K562 (cell line): ENCODE measurements at regions not wholly inside any gene's neighbourhood (a gene's known extent, or its start where the extent isn't known, plus 50 kb on each side); places are given as distances from the start of the nearest gene placed in this dataset.

Experiments
- ATAC-seq: fragments of 200-7000 bp; cut with Tn5 transposase; 3 replicates; pipeline ENCODE4 v1.9.1; 2020; ENCODE audit warnings: moderate library complexity
- BruUV-seq: library from RNA; stranded (reverse); fragments of 400-500 nt; replicated peaks from 2 replicates; lab custom pipeline; 2021; lab: Mats Ljungman, UMichigan
- CTCF ChIA-PET: fragments of 300-600 bp; formaldehyde crosslinking; extraction: SDS; loops from one replicate; lab custom pipeline; 2021; ENCODE audit warnings: low intra/inter-chr PET ratio; lab: Yijun Ruan, JAX
- POLR2A ChIA-PET: fragments of 300-600, 350-650 bp; sonication (Branson Sonifier 250); formaldehyde crosslinking; extraction: SDS; loops from one replicate; lab custom pipeline; 2021; ENCODE audit warnings: antibody characterized with exemption, inconsistent platforms; lab: Yijun Ruan, JAX
- DNase-seq, 4 experiments: peaks; one replicate each; pipeline versions ENCODE4 v3.0.0 to v3.0.0-alpha.2; 2011 to 2018; ENCODE audit warnings: low spot score in 3 of 4, mixed read lengths in 3 of 4; ENCODE audit errors: extremely low read depth in 1 of 4
- FAIRE-seq: peaks from 2 replicates; lab custom pipeline; 2011; peaks lifted over from hg19 to GRCh38; lab: Jason Lieb, UNC
- H2AFZ ChIP-seq: 2 replicates; pipeline ENCODE4 v1.6.0; 2011; ENCODE audit warnings: low read depth, low read length, control low read depth, inconsistent platforms
- H3K27ac ChIP-seq: fragments of 200-600 bp; 3 replicates; pipeline ENCODE4 v1.8.0; 2011; ENCODE audit warnings: low read depth, mild to moderate bottlenecking, control low read depth, inconsistent platforms, low read length, moderate library complexity, mixed read lengths; ENCODE audit errors: extremely low read depth
- H3K27me3 ChIP-seq, 2 experiments: fragments of 300-600 bp in 1 of 2; 2 replicates in 1 of 2; 3 replicates in 1 of 2; pipeline versions ENCODE4 v1.6.0 to v1.8.0; 2011; ENCODE audit warnings: inconsistent platforms in 2 of 2, low read length in 2 of 2, mild to moderate bottlenecking in 1 of 2, mixed read lengths in 1 of 2, moderate library complexity in 1 of 2; ENCODE audit not compliant: control insufficient read depth in 2 of 2, insufficient read depth in 2 of 2
- H3K36me3 ChIP-seq: fragments of 300-600 bp; 3 replicates; pipeline ENCODE4 v1.8.0; 2011; ENCODE audit warnings: mild to moderate bottlenecking, low read length, inconsistent platforms; ENCODE audit not compliant: control insufficient read depth, insufficient read depth
- H3K4me1 ChIP-seq, 2 experiments: fragments of 200-600 bp in 1 of 2; replicated peaks in 1 of 2; 2 replicates in 1 of 2; 3 replicates in 1 of 2; pipeline versions ENCODE4 v1.5.1 to v1.8.0; 2011; ENCODE audit warnings: inconsistent platforms in 2 of 2, low read length in 2 of 2, mild to moderate bottlenecking in 1 of 2, mixed read lengths in 1 of 2, moderate library complexity in 1 of 2; ENCODE audit not compliant: control insufficient read depth in 2 of 2, insufficient read depth in 2 of 2
- H3K4me2 ChIP-seq: 2 replicates; pipeline ENCODE4 v1.6.1; 2011; ENCODE audit warnings: low read length, control low read depth, inconsistent platforms, mixed read lengths; ENCODE audit not compliant: insufficient read depth
- H3K4me3 ChIP-seq: fragments of 200-600 bp; sonication (generic), shearing (Covaris generic); 2 replicates; pipeline ENCODE4 v1.5.1; 2016; ENCODE audit warnings: control low read depth, inconsistent platforms
- H3K79me2 ChIP-seq: fragments of 200-600 bp; 3 replicates; pipeline ENCODE4 v1.8.0; 2011; ENCODE audit warnings: low read length, inconsistent platforms; ENCODE audit not compliant: control insufficient read depth, insufficient read depth
- H3K9ac ChIP-seq, 2 experiments: 2 replicates each; pipeline versions ENCODE4 v1.6.0 to v1.6.1; 2011; ENCODE audit warnings: low read depth in 2 of 2, low read length in 2 of 2, control low read depth in 1 of 2, inconsistent platforms in 1 of 2, mild to moderate bottlenecking in 1 of 2, mixed read lengths in 1 of 2; ENCODE audit not compliant: insufficient read depth in 1 of 2
- H3K9me1 ChIP-seq: one replicate; pipeline ENCODE4 v1.6.0; 2011; ENCODE audit warnings: inconsistent platforms, mild to moderate bottlenecking, low read length, moderate library complexity; ENCODE audit not compliant: control insufficient read depth, insufficient read depth
- H3K9me3 ChIP-seq: replicated peaks from 2 replicates; pipeline ENCODE4 v1.5.1; 2011; ENCODE audit warnings: low read depth, low read length, inconsistent platforms; ENCODE audit not compliant: control insufficient read depth, insufficient read depth
- H4K20me1 ChIP-seq: replicated peaks from 2 replicates; pipeline ENCODE4 v1.6.1; 2011; ENCODE audit warnings: low read length, inconsistent platforms, mixed read lengths; ENCODE audit not compliant: control insufficient read depth, insufficient read depth
- BRD9 ChIP-seq: fragments of 450-650 bp; IDR thresholded peaks from 2 replicates; pipeline ENCODE4 v1.6.1; 2018; ENCODE audit warnings: low read depth; ENCODE audit not compliant: partially characterized antibody
- MAFK ChIP-seq: IDR thresholded peaks from 2 replicates; pipeline ENCODE4 v1.6.1; 2011; ENCODE audit warnings: low read length, improper control_type of control experiment
- PCBP2 ChIP-seq: fragments of 200-400 bp; formaldehyde crosslinking; IDR thresholded peaks from 2 replicates; pipeline ENCODE4 v1.6.1; 2018; ENCODE audit warnings: low read length, low read depth, mild to moderate bottlenecking, moderate library complexity; ENCODE audit not compliant: poor library complexity, severe bottlenecking
- SNRNP70 ChIP-seq: fragments of 200-400 bp; formaldehyde crosslinking; optimal IDR thresholded peaks from 2 replicates; pipeline ENCODE3; 2017; ENCODE audit warnings: low read depth, low read length
- TAF1 ChIP-seq: IDR thresholded peaks from 2 replicates; pipeline ENCODE4 v1.6.1; 2011; ENCODE audit warnings: mild to moderate bottlenecking, low read length, moderate library complexity; ENCODE audit not compliant: insufficient read depth, control insufficient read depth, severe bottlenecking; ENCODE audit errors: extremely low read depth
- ZFP36 ChIP-seq: fragments of 150-350 bp; IDR thresholded peaks from 2 replicates; pipeline ENCODE4 v1.6.1; 2018; ENCODE audit warnings: low read length, low read depth; ENCODE audit not compliant: partially characterized antibody
- WGBS: fragments of 100-300 bp; shearing (Covaris generic); methylation state at CpG from one replicate; pipeline ENCODE4 v1.1.6; 2016; ENCODE audit warnings: low coverage, mixed read lengths; ENCODE audit not compliant: insufficient coverage; ENCODE audit errors: missing lambda C conversion rate; 5-methylcytosine and 5-hydroxymethylcytosine counted together
- in situ Hi-C: fragments of 300-500 bp; cut with MboI; formaldehyde crosslinking; loops from 4 replicates; pipeline ENCODE4 v1.15.0; 2018; ENCODE audit warnings: inconsistent platforms, mixed read lengths
- intact Hi-C: fragments of 100-400 bp; cut with micrococcal nuclease; formaldehyde crosslinking; loops from 2 replicates; pipeline ENCODE4 v1.14.2; 2022

DNA sequence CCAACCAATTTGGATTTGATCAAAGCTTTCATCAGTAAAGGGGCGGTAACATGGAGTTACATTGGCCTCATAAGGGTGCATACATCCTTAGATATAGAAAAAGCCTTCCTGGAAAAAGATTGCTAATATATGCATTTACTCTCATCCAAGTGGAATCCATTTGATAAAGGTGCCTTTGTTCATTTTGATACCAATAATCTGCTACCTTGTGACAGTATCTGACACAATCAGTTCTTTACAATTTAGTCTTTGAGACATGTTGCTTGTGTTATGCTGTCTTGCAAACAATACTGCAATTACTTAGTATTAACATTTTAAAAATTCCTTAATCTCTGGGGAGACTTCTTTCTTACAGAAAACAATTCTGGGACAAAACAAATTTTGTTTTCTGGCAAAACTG, 654.4 kb upstream of the SLC35B3 start:
- H3K79me2 ChIP-seq, result no peaks in the 10 kb centered on the region
- no peaks in the 10 kb centered on the region for H4K20me1 ChIP-seq
- H3K4me1 ChIP-seq, result no peaks in the 10 kb centered on the region
- H3K4me3 ChIP-seq, result no peak overlapping the region
- H3K27ac ChIP-seq, result no peak overlapping the region
- no peak for DNase-seq
- H3K9me1 ChIP-seq, result no peaks in the 10 kb centered on the region
- BruUV-seq, result no TSS peak
- H2AFZ ChIP-seq, result no peak overlapping the region
- no peak overlapping the region for H3K4me2 ChIP-seq
- no peak for ATAC-seq
- no peak for TF ChIP-seq SNRNP70
- no peaks in the 10 kb centered on the region for H3K9me3 ChIP-seq
- no peak overlapping the region for H3K9ac ChIP-seq
- no peaks in the 10 kb centered on the region for H3K36me3 ChIP-seq
- intact Hi-C loops, result no loop called here
- no peaks in the 10 kb centered on the region for H3K27me3 ChIP-seq
- in situ Hi-C loops, result no loop called here
- ChIA-PET CTCF (no interaction called here), POLR2A (no interaction called here)
- WGBS, result 0% methylated on average over 1 of the region's 1 CpG
- no peak for FAIRE-seq

DNA sequence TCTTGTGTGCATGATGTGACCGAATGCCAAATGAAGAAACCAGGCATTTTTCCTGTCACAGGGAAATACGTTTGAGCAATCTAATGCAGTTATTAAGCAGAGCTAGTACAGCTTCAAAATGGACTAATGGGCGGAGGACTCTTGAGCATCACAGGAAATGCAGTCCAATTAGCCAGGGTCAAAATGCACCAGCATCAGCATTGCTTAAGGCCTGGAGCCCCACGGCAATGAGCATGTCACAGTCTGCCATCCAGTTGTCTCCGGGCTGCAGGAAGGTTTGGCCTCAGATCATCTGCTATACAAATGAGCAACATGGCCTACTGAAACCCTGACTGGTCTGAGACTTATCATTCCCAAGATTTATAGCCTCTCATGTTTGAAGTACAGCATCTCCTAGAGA, 652.1 kb upstream of the SLC35B3 start:
- no peaks in the 10 kb centered on the region for H3K9me3 ChIP-seq
- no peak for FAIRE-seq
- no peaks in the 10 kb centered on the region for H3K9me1 ChIP-seq
- H2AFZ ChIP-seq, result no peak overlapping the region
- ATAC-seq, result no peak
- 1% methylated on average over 5 of the region's 5 CpGs for WGBS
- no peaks in the 10 kb centered on the region for H3K4me1 ChIP-seq
- no TSS peak for BruUV-seq
- H3K9ac ChIP-seq, result no peak overlapping the region
- H3K36me3 ChIP-seq, result no peaks in the 10 kb centered on the region
- no peak for DNase-seq
- H3K27ac ChIP-seq, result no peak overlapping the region
- in situ Hi-C loops, result no loop called here
- intact Hi-C loops, result no loop called here
- POLR2A ChIA-PET, result no interaction called here
- no peaks in the 10 kb centered on the region for H3K27me3 ChIP-seq
- TF ChIP-seq MAFK (no peak), BRD9 (no peak), PCBP2 (no peak), TAF1 (no peak), ZFP36 (no peak), SNRNP70 (no peak)
- no peaks in the 10 kb centered on the region for H3K79me2 ChIP-seq
- CTCF ChIA-PET, result no interaction called here
- H3K4me3 ChIP-seq, result no peak overlapping the region
- no peaks in the 10 kb centered on the region for H4K20me1 ChIP-seq
- no peak overlapping the region for H3K4me2 ChIP-seq
